Peyer's patch (tissue), 4 donors: ENCODE measurements at regions not wholly inside any gene's neighbourhood (a gene's known extent, or its start where the extent isn't known, plus 50 kb on each side); places are given as distances from the start of the nearest gene placed in this dataset.

ENCODE experiments used
- POLR2A ChIP-seq, 2 donors: fragments of 450-650 bp; IDR thresholded peaks; one replicate each; pipeline ENCODE4 v1.5.1; 2017; ENCODE audit warnings: antibody characterized with exemption in 2 of 2, mild to moderate bottlenecking in 2 of 2, moderate library complexity in 2 of 2
- TF ChIP-seq, protein P1 (sequence below), 6 experiments: fragments of 450-650 bp in 4 of 6; fragments of 200-600 bp in 2 of 6; sonication (generic) in 1 of 6; IDR thresholded peaks; one replicate each; pipeline ENCODE4 v1.5.1; 2017 to 2019; ENCODE audit warnings: antibody characterized with exemption in 6 of 6, mild to moderate bottlenecking in 3 of 6, moderate library complexity in 1 of 6

GRCh38 chr12:62005615-62006014, 254.6 kb upstream of the USP15 start:
- no peak for TF ChIP-seq POLR2A (IDR thresholded peaks at IDR 0.05)
- TF ChIP-seq, protein P1, sequence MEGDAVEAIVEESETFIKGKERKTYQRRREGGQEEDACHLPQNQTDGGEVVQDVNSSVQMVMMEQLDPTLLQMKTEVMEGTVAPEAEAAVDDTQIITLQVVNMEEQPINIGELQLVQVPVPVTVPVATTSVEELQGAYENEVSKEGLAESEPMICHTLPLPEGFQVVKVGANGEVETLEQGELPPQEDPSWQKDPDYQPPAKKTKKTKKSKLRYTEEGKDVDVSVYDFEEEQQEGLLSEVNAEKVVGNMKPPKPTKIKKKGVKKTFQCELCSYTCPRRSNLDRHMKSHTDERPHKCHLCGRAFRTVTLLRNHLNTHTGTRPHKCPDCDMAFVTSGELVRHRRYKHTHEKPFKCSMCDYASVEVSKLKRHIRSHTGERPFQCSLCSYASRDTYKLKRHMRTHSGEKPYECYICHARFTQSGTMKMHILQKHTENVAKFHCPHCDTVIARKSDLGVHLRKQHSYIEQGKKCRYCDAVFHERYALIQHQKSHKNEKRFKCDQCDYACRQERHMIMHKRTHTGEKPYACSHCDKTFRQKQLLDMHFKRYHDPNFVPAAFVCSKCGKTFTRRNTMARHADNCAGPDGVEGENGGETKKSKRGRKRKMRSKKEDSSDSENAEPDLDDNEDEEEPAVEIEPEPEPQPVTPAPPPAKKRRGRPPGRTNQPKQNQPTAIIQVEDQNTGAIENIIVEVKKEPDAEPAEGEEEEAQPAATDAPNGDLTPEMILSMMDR (IDR thresholded peaks at IDR 0.05): no peak
